ENCODE measurements at regions not wholly inside any gene's neighbourhood (a gene's known extent, or its start where the extent isn't known, plus 50 kb on each side); places are given as distances from the start of the nearest gene placed in this dataset.

DNA sequence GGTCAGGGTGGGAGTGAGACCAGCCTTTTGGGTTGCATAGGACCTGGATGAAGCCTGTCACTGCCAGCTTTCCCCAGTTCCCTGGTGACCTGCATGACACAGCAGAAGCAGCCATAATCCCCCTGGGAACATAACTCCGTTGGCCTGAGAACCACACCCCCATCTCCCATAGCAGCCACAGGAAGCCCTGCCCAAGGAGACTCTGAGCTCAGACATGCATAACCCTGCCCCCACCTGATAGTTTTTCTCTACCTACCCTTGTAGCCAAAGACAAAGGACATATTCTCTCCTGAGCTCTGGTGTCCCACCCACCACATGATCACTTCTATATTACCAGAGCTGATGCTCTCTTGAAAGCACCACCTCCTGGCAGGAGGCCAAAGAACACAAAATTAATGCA is 413.5 kb upstream of the HTR2A start:
- no peak for TF ChIP-seq POLR2A (IDR thresholded peaks at IDR 0.05)
- TF ChIP-seq, protein P1, sequence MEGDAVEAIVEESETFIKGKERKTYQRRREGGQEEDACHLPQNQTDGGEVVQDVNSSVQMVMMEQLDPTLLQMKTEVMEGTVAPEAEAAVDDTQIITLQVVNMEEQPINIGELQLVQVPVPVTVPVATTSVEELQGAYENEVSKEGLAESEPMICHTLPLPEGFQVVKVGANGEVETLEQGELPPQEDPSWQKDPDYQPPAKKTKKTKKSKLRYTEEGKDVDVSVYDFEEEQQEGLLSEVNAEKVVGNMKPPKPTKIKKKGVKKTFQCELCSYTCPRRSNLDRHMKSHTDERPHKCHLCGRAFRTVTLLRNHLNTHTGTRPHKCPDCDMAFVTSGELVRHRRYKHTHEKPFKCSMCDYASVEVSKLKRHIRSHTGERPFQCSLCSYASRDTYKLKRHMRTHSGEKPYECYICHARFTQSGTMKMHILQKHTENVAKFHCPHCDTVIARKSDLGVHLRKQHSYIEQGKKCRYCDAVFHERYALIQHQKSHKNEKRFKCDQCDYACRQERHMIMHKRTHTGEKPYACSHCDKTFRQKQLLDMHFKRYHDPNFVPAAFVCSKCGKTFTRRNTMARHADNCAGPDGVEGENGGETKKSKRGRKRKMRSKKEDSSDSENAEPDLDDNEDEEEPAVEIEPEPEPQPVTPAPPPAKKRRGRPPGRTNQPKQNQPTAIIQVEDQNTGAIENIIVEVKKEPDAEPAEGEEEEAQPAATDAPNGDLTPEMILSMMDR (IDR thresholded peaks at IDR 0.05), result no peak
